ENCODE measurements at regions not wholly inside any gene's neighbourhood (a gene's known extent, or its start where the extent isn't known, plus 50 kb on each side); places are given as distances from the start of the nearest gene placed in this dataset.

DNA sequence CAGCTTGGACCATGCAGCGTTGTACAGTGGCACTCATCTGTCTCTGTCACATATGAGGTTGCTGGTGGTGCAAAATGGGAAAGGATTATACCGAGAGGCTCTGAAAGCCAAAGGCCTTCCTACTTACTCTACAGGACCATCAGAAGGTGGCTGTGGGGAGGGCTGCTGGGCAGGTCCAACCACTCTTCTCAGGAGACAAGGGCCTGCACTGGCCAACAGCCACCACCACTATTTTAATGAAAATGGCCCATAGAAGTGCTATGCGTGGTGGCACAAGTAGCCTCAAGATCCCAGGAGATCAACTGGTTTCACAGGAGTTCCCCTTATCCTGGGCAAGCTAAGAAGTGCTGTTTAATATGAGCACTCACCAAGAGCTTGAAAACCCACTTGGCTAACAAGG, 52.3 kb downstream of the MRPL57 start:
- Mint-ChIP-seq H3K4me1 (ENCODE audit: insufficient read depth, unreplicated experiment) (no peaks in the 10 kb centered on the region), H3K27me3 (ENCODE audit: insufficient read depth, unreplicated experiment) (no peaks in the 10 kb centered on the region), H3K36me3 (ENCODE audit: insufficient read depth, unreplicated experiment) (no peaks in the 10 kb centered on the region), H3K9me3 (ENCODE audit: unreplicated experiment) (no peaks in the 10 kb centered on the region), H3K27ac (ENCODE audit: low read depth, unreplicated experiment) (no peak overlapping the region), H3K4me3 (ENCODE audit: unreplicated experiment) (no peak overlapping the region)
- BruUV-seq (replicated peaks), result no TSS peak
- ChIA-PET CTCF (interaction anchor here (0.6 kb wide), 1 partner anchor 310 kb away, joined by 3 read pairs; no protein-coding TSS in a partner anchor), POLR2A (no interaction called here)
- intact Hi-C loops (cut with micrococcal nuclease), result no loop called here
- no peak for DNase-seq (ENCODE audit: unreplicated experiment)
- TF ChIP-seq, protein P1, sequence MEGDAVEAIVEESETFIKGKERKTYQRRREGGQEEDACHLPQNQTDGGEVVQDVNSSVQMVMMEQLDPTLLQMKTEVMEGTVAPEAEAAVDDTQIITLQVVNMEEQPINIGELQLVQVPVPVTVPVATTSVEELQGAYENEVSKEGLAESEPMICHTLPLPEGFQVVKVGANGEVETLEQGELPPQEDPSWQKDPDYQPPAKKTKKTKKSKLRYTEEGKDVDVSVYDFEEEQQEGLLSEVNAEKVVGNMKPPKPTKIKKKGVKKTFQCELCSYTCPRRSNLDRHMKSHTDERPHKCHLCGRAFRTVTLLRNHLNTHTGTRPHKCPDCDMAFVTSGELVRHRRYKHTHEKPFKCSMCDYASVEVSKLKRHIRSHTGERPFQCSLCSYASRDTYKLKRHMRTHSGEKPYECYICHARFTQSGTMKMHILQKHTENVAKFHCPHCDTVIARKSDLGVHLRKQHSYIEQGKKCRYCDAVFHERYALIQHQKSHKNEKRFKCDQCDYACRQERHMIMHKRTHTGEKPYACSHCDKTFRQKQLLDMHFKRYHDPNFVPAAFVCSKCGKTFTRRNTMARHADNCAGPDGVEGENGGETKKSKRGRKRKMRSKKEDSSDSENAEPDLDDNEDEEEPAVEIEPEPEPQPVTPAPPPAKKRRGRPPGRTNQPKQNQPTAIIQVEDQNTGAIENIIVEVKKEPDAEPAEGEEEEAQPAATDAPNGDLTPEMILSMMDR (IDR thresholded peaks at IDR 0.05; ENCODE audit: unreplicated experiment), result no peak

DNA sequence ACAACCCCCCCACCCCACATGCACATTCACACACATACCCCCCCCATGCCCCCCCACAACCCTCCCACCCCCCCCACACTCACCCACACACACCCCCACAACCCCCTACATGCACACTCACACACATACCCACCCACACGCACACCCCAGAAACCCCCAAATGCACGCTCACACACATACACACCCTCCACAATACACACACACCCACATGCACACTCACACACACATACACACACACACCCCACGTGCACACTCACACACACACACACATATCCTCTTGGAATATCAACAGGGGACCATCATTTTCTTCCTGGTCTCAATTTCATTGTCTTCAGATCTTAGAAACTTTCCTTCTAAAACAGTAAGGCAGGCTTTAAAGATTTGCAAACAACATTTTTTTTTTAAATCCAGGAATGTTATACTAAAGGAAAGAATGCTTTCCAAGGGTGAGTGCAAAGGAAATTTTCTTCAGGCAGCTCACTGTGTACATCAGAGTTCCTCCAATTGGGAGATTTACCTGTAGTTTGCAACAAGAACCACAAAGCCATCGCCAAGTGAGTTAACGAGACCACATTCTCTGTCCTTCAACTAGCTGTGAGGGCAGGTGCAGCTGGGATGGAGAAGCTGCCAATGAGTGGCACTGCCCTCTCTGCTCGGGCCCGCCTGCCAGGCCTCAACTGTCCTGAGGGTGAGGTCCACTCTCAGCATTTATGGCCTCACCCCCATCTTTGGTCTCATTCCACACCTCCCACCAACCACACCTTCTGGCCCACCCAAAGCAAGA, 53.0 kb downstream of the MRPL57 start:
- ChIA-PET POLR2A (interaction anchor here (0.9 kb wide), 1 partner anchor 12 kb away, joined by 3 read pairs; no protein-coding TSS in a partner anchor), CTCF (interaction anchor here (0.6 to 1.4 kb wide), 2 partner anchors 38 to 67 kb away, joined by 4 read pairs; no protein-coding TSS in a partner anchor)
- TF ChIP-seq, protein P1 (IDR thresholded peaks at IDR 0.05; ENCODE audit: unreplicated experiment), result no peak
- H3K27me3 Mint-ChIP-seq (ENCODE audit: insufficient read depth, unreplicated experiment), result no peaks in the 10 kb centered on the region
- no TSS peak for BruUV-seq (replicated peaks)
- no peak overlapping the region for H3K4me3 Mint-ChIP-seq (ENCODE audit: unreplicated experiment)
- intact Hi-C loops (cut with micrococcal nuclease), result no loop called here
- H3K27ac Mint-ChIP-seq (ENCODE audit: low read depth, unreplicated experiment), result no peak overlapping the region
- no peaks in the 10 kb centered on the region for H3K9me3 Mint-ChIP-seq (ENCODE audit: unreplicated experiment)
- no peaks in the 10 kb centered on the region for H3K36me3 Mint-ChIP-seq (ENCODE audit: insufficient read depth, unreplicated experiment)
- no peak for DNase-seq (ENCODE audit: unreplicated experiment)
- no peaks in the 10 kb centered on the region for H3K4me1 Mint-ChIP-seq (ENCODE audit: insufficient read depth, unreplicated experiment)

DNA sequence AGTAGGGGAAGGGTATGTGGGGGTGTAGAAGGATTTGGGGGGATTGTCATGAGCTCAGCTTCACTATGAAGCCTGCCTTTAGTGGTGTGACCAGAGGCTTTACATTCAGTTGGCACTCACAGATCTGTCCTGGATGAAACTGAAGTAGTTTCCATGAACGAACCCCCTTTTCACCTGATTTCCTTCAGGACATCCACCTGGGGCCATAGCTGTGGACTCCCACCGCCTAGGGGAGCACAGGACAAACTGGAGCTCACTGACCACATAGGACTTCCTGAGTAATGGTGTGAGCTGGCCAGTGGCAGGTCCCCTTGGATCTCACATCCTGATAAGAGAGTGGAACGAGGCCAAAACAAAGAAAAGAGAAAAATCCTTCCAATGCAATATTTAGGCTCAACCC, 54.1 kb downstream of the MRPL57 start:
- no peak overlapping the region for H3K27ac Mint-ChIP-seq (ENCODE audit: low read depth, unreplicated experiment)

DNA sequence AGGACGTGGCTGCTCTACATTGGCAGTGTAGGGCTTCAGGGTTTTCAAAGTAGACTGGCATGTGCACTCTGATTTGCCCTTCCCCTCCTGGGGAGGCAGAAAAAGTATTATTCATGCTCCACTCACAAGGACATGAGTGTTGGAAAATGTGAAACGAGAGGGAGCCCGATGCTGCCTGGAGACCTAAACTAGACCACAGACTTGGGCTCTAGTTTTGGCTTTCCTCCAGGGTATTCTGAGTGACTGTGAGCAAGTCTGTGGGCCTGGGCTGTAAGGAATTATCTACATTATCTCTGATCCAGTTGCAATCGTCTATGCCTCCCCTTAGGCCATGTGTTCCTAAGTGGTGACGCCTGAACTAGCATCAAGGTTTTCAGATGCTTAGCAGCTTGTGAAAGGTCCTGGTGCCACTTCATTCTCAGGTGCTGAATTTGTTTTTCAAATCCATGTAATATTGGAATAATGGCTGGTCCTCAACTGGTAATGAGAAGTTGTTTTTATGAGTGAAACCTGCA, 55.0 kb downstream of the MRPL57 start:
- POLR2A ChIA-PET, result interaction anchor here (0.7 kb wide), 1 partner anchor 149 kb away, joined by 3 read pairs; no protein-coding TSS in a partner anchor
- BruUV-seq (replicated peaks), result no TSS peak
- DNase-seq (ENCODE audit: unreplicated experiment), result no peak
- CTCF ChIA-PET, result no interaction called here
- Mint-ChIP-seq H3K27me3 (ENCODE audit: insufficient read depth, unreplicated experiment) (no peaks in the 10 kb centered on the region), H3K9me3 (ENCODE audit: unreplicated experiment) (no peaks in the 10 kb centered on the region), H3K27ac (ENCODE audit: low read depth, unreplicated experiment) (no peak overlapping the region), H3K4me1 (ENCODE audit: insufficient read depth, unreplicated experiment) (no peaks in the 10 kb centered on the region), H3K4me3 (ENCODE audit: unreplicated experiment) (no peak overlapping the region), H3K36me3 (ENCODE audit: insufficient read depth, unreplicated experiment) (no peaks in the 10 kb centered on the region)
- TF ChIP-seq, protein P1 (IDR thresholded peaks at IDR 0.05; ENCODE audit: unreplicated experiment), result no peak
- intact Hi-C loops (cut with micrococcal nuclease), result no loop called here

More for the DNA sequence above, 54.1 kb downstream of the MRPL57 start:
- ChIA-PET POLR2A (interaction anchor here (0.9 kb wide), 1 partner anchor 11 kb away, joined by 3 read pairs; no protein-coding TSS in a partner anchor), CTCF (interaction anchor here (0.6 to 1.4 kb wide), 2 partner anchors 39 to 66 kb away, joined by 4 read pairs; no protein-coding TSS in a partner anchor)
- Mint-ChIP-seq H3K4me3 (ENCODE audit: unreplicated experiment) (no peak overlapping the region), H3K9me3 (ENCODE audit: unreplicated experiment) (no peaks in the 10 kb centered on the region), H3K4me1 (ENCODE audit: insufficient read depth, unreplicated experiment) (no peaks in the 10 kb centered on the region), H3K36me3 (ENCODE audit: insufficient read depth, unreplicated experiment) (no peaks in the 10 kb centered on the region), H3K27me3 (ENCODE audit: insufficient read depth, unreplicated experiment) (no peaks in the 10 kb centered on the region)
- intact Hi-C loops (cut with micrococcal nuclease), result no loop called here
- no peak for DNase-seq (ENCODE audit: unreplicated experiment)
- TF ChIP-seq, protein P1 (IDR thresholded peaks at IDR 0.05; ENCODE audit: unreplicated experiment), result no peak
- BruUV-seq (replicated peaks), result no TSS peak

All from MCF 10A (cell line).